Chondrocyte (in vitro differentiated cells): ENCODE measurements at regions not wholly inside any gene's neighbourhood (a gene's known extent, or its start where the extent isn't known, plus 50 kb on each side); places are given as distances from the start of the nearest gene placed in this dataset.
A peak's percentile ranks its signal among the peaks of the same experiment; 100 is the strongest.

Experiments used
- DNase-seq: peaks from one replicate; pipeline ENCODE4 v3.0.0; 2021; ENCODE audit warnings: mixed read lengths, low spot score
- H3K27ac Mint-ChIP-seq: one replicate; pipeline ENCODE4 v1.8.0; 2021; ENCODE audit warnings: mild to moderate bottlenecking, moderate library complexity, mixed read lengths; ENCODE audit not compliant: unreplicated experiment
- H3K27me3 Mint-ChIP-seq: 2 replicates; pipeline ENCODE4 v1.8.0; 2021; ENCODE audit warnings: low read depth, mixed read lengths
- H3K36me3 Mint-ChIP-seq: 2 replicates; pipeline ENCODE4 v1.8.0; 2021; ENCODE audit warnings: low read depth, mixed read lengths
- H3K4me1 Mint-ChIP-seq: 2 replicates; pipeline ENCODE4 v1.8.0; 2021; ENCODE audit warnings: low read depth, mild to moderate bottlenecking, mixed read lengths
- H3K4me3 Mint-ChIP-seq: one replicate; pipeline ENCODE4 v1.8.0; 2021; ENCODE audit warnings: mild to moderate bottlenecking, moderate library complexity, mixed read lengths; ENCODE audit not compliant: unreplicated experiment
- H3K9me3 Mint-ChIP-seq: 2 replicates; pipeline ENCODE4 v1.8.0; 2021; ENCODE audit warnings: low read depth, mixed read lengths
- CTCF ChIP-seq: fragments of 200-600 bp; sonication (generic); IDR thresholded peaks from 2 replicates; pipeline ENCODE4 v1.5.0; 2021; ENCODE audit warnings: antibody characterized with exemption, mild to moderate bottlenecking, moderate library complexity

GRCh38 chrX:46256875-46257274, 288.3 kb downstream of the ZNF674 start:
- Mint-ChIP-seq H3K4me1 (peaks cover 34% of the 10 kb centered on the region), H3K27ac (no peak overlapping the region), H3K4me3 (no peak overlapping the region), H3K27me3 (no peaks in the 10 kb centered on the region), H3K36me3 (no peaks in the 10 kb centered on the region), H3K9me3 (peaks cover 10% of the 10 kb centered on the region)
- no peak for TF ChIP-seq CTCF
- no peak for DNase-seq

GRCh38 chrX:46255046-46255445, 290.2 kb downstream of the ZNF674 start:
- no peak for TF ChIP-seq CTCF
- H3K4me1 Mint-ChIP-seq = peaks cover 39% of the 10 kb centered on the region
- no peaks in the 10 kb centered on the region for H3K27me3 Mint-ChIP-seq
- H3K9me3 Mint-ChIP-seq = peaks cover 12% of the 10 kb centered on the region
- no peak for DNase-seq
- no peaks in the 10 kb centered on the region for H3K36me3 Mint-ChIP-seq
- no peak overlapping the region for H3K4me3 Mint-ChIP-seq
- H3K27ac Mint-ChIP-seq = peak overlapping the region; percentile 86

GRCh38 chrX:46254641-46255040, 290.6 kb downstream of the ZNF674 start:
- no peak for DNase-seq
- Mint-ChIP-seq H3K4me1 (peaks cover 40% of the 10 kb centered on the region), H3K9me3 (peaks cover 12% of the 10 kb centered on the region), H3K4me3 (no peak overlapping the region), H3K36me3 (no peaks in the 10 kb centered on the region), H3K27ac (peak overlapping the region; percentile 86), H3K27me3 (no peaks in the 10 kb centered on the region)
- no peak for TF ChIP-seq CTCF

GRCh38 chrX:46251755-46252154, 293.5 kb downstream of the ZNF674 start:
- Mint-ChIP-seq H3K27me3 (no peaks in the 10 kb centered on the region), H3K27ac (no peak overlapping the region), H3K4me1 (peaks cover 40% of the 10 kb centered on the region), H3K4me3 (no peak overlapping the region), H3K9me3 (peaks cover 8% of the 10 kb centered on the region), H3K36me3 (no peaks in the 10 kb centered on the region)
- no peak for DNase-seq
- no peak for TF ChIP-seq CTCF

- Mint-ChIP-seq H3K4me1 (peaks cover 37% of the 10 kb centered on the region), H3K27me3 (no peaks in the 10 kb centered on the region), H3K36me3 (no peaks in the 10 kb centered on the region), H3K9me3 (peaks cover 11% of the 10 kb centered on the region), H3K27ac (no peak overlapping the region), H3K4me3 (no peak overlapping the region)
- DNase-seq = no peak
- TF ChIP-seq CTCF = no peak
Observed at GRCh38 chrX:46250151-46250550, 295.1 kb downstream of the ZNF674 start.
